HepG2 (cell line): ENCODE measurements at regions not wholly inside any gene's neighbourhood (a gene's known extent, or its start where the extent isn't known, plus 50 kb on each side); places are given as distances from the start of the nearest gene placed in this dataset.

ENCODE experiments used
- ATAC-seq: fragments of 200-7000 bp; cut with Tn5 transposase; 3 replicates; pipeline ENCODE4 v1.9.1; 2020; ENCODE audit warnings: mild to moderate bottlenecking, moderate library complexity
- BruUV-seq: library from RNA; stranded (reverse); fragments of 400-500 nt; replicated peaks from 2 replicates; lab custom pipeline; 2021; lab: Mats Ljungman, UMichigan
- CTCF ChIA-PET: fragments of 300-600 bp; formaldehyde crosslinking; extraction: SDS; loops from one replicate; lab custom pipeline; 2021; ENCODE audit warnings: low total read pairs, inconsistent platforms, low intra/inter-chr PET ratio; lab: Yijun Ruan, JAX
- POLR2A ChIA-PET: fragments of 350-600 bp; sonication (Branson Sonifier 250); formaldehyde crosslinking; loops from one replicate; lab custom pipeline; 2020; ENCODE audit warnings: antibody characterized with exemption, inconsistent platforms; lab: Yijun Ruan, JAX
- DNase-seq: peaks from one replicate; pipeline ENCODE4 v3.0.0-alpha.2; 2015; ENCODE audit warnings: low spot score
- FAIRE-seq: peaks from 3 replicates; lab custom pipeline; 2011; peaks lifted over from hg19 to GRCh38; lab: Jason Lieb, UNC
- H2AFZ ChIP-seq: one replicate; pipeline ENCODE4 v1.6.1; 2011; ENCODE audit warnings: low read length, inconsistent platforms
- H3K27ac ChIP-seq: fragments of 300-600 bp; 3 replicates; pipeline ENCODE4 v1.8.0; 2011; ENCODE audit warnings: mixed run types, mild to moderate bottlenecking, mixed read lengths, low read length, inconsistent platforms; ENCODE audit not compliant: insufficient read depth; ENCODE audit errors: extremely low read length
- H3K27me3 ChIP-seq, 2 experiments: fragments of 200-600 bp in 1 of 2; 2 replicates in 1 of 2; 3 replicates in 1 of 2; pipeline versions ENCODE4 v1.6.0 to v1.8.0; 2011; ENCODE audit warnings: low read length in 2 of 2, mild to moderate bottlenecking in 2 of 2, moderate library complexity in 2 of 2, inconsistent platforms in 1 of 2; ENCODE audit not compliant: insufficient read depth in 2 of 2, control insufficient read depth in 1 of 2
- H3K36me3 ChIP-seq, 2 experiments: fragments of 200-600 bp in 1 of 2; replicated peaks in 1 of 2; 2 replicates in 1 of 2; 3 replicates in 1 of 2; pipeline versions ENCODE4 v1.5.1 to v1.8.0; 2011; ENCODE audit warnings: low read length in 2 of 2, inconsistent platforms in 1 of 2; ENCODE audit not compliant: insufficient read depth in 2 of 2, control insufficient read depth in 1 of 2
- H3K4me1 ChIP-seq: 2 replicates; pipeline ENCODE4 v1.5.1; 2012; ENCODE audit warnings: low read length, inconsistent platforms; ENCODE audit not compliant: insufficient read depth
- H3K4me2 ChIP-seq: 2 replicates; pipeline ENCODE4 v1.6.0; 2011; ENCODE audit warnings: low read depth, low read length, inconsistent platforms
- H3K4me3 ChIP-seq, 3 experiments: fragments of 200-600 bp in 1 of 3; sonication (generic), shearing (Covaris generic) in 1 of 3; replicated peaks in 1 of 3; 2 replicates each; pipeline ENCODE4 v1.5.1; 2011 to 2016; ENCODE audit warnings: low read length in 3 of 3, inconsistent platforms in 2 of 3, low read depth in 2 of 3, mild to moderate bottlenecking in 2 of 3, control low read depth in 1 of 3, mixed read lengths in 1 of 3; ENCODE audit not compliant: insufficient read depth in 1 of 3
- H3K79me2 ChIP-seq: one replicate; pipeline ENCODE4 v1.6.1; 2011; ENCODE audit warnings: low read length, inconsistent platforms; ENCODE audit not compliant: insufficient read depth
- H3K9ac ChIP-seq: 2 replicates; pipeline ENCODE4 v1.6.0; 2011; ENCODE audit warnings: mild to moderate bottlenecking, low read depth, low read length, inconsistent platforms; ENCODE audit not compliant: insufficient read depth
- H3K9me3 ChIP-seq: 2 replicates; pipeline ENCODE4 v1.5.1; 2012; ENCODE audit warnings: mild to moderate bottlenecking, low read length
- H4K20me1 ChIP-seq: 2 replicates; pipeline ENCODE4 v1.6.0; 2011; ENCODE audit warnings: inconsistent platforms, mild to moderate bottlenecking, low read length, moderate library complexity; ENCODE audit not compliant: insufficient read depth
- MED13 ChIP-seq: sonication (generic); formaldehyde crosslinking; IDR thresholded peaks from 2 replicates; pipeline ENCODE4 v1.5.0; 2020; ENCODE audit warnings: missing genetic modification reagents
- NFE2L2 ChIP-seq: fragments of 150-350 bp; IDR thresholded peaks from 2 replicates; pipeline ENCODE4 v1.6.1; 2014; ENCODE audit warnings: low read length
- NFIB ChIP-seq: sonication (generic); formaldehyde crosslinking; IDR thresholded peaks from 2 replicates; pipeline ENCODE4 v1.9.0; 2021; ENCODE audit warnings: missing genetic modification reagents, mild to moderate bottlenecking, borderline replicate concordance
- NR2F2 ChIP-seq: IDR thresholded peaks from 2 replicates; pipeline ENCODE4 v1.6.1; 2012; ENCODE audit warnings: low read depth, inconsistent platforms, borderline replicate concordance
- RORA ChIP-seq: sonication (generic); formaldehyde crosslinking; IDR thresholded peaks from 2 replicates; pipeline ENCODE4 v1.5.0; 2020; ENCODE audit warnings: mild to moderate bottlenecking, missing genetic modification reagents, moderate library complexity
- RXRB ChIP-seq: IDR thresholded peaks from 2 replicates; pipeline ENCODE4 v1.6.1; 2016; ENCODE audit warnings: borderline replicate concordance, missing genetic modification reagents, missing compliant biosample characterization
- SUZ12 ChIP-seq: fragments of 150-350 bp; IDR thresholded peaks from 2 replicates; pipeline ENCODE4 v1.6.1; 2014; ENCODE audit warnings: low read depth, low read length
- TRIM24 ChIP-seq: sonication (generic); formaldehyde crosslinking; IDR thresholded peaks from 2 replicates; pipeline ENCODE4 v1.8.0; 2022; ENCODE audit warnings: mild to moderate bottlenecking, missing genetic modification reagents
- YY1 ChIP-seq: IDR thresholded peaks from 2 replicates; pipeline ENCODE4 v1.6.1; 2011; ENCODE audit warnings: low read length, low read depth, moderate library complexity, mild to moderate bottlenecking; ENCODE audit not compliant: insufficient read depth, insufficient replicate concordance
- ZBTB46 ChIP-seq: sonication (generic); formaldehyde crosslinking; IDR thresholded peaks from 2 replicates; pipeline ENCODE4 v1.4.0; 2020; ENCODE audit warnings: mild to moderate bottlenecking, missing genetic modification reagents, borderline replicate concordance
- ZNF367 ChIP-seq: sonication (generic); formaldehyde crosslinking; IDR thresholded peaks from 2 replicates; pipeline ENCODE4 v1.4.0; 2020; ENCODE audit warnings: missing genetic modification reagents, borderline replicate concordance
- ZNF619 ChIP-seq: sonication (generic); formaldehyde crosslinking; IDR thresholded peaks from 2 replicates; pipeline ENCODE4 v1.4.0; 2020; ENCODE audit warnings: mild to moderate bottlenecking, missing genetic modification reagents
- ZNF773 ChIP-seq: sonication (generic); formaldehyde crosslinking; IDR thresholded peaks from 2 replicates; pipeline ENCODE4 v1.4.0; 2020; ENCODE audit warnings: missing genetic modification reagents, borderline replicate concordance
- ZNF83 ChIP-seq: sonication (generic); formaldehyde crosslinking; IDR thresholded peaks from 2 replicates; pipeline ENCODE4 v1.4.0; 2020; ENCODE audit warnings: missing genetic modification reagents, mild to moderate bottlenecking, borderline replicate concordance
- WGBS: methylation state at CpG from one replicate; pipeline ENCODE4 v1.1.6; 2017; ENCODE audit warnings: low lambda C conversion rate; 5-methylcytosine and 5-hydroxymethylcytosine counted together
- in situ Hi-C: cut with HindIII; loops from 2 replicates; pipeline ENCODE4 v1.10.0; 2017; ENCODE audit warnings: low pct_unique_long_range_greater_than_20kb; ENCODE audit not compliant: extremely low pct_ligation_motif_present
- intact Hi-C: fragments of 100-400 bp; cut with micrococcal nuclease; formaldehyde crosslinking; loops from one replicate; pipeline ENCODE4 v1.10.0; 2022; ENCODE audit not compliant: unreplicated experiment
- TF ChIP-seq, protein P1 (sequence below): sonication (generic); formaldehyde crosslinking; IDR thresholded peaks from 2 replicates; pipeline ENCODE4 v1.8.1; 2023; ENCODE audit warnings: mild to moderate bottlenecking, missing genetic modification reagents

- TF ChIP-seq NR2F2 (no peak), NFE2L2 (no peak), TRIM24 (CRISPR knock-in tag) (no peak), ZNF773 (no peak), ZNF367 (CRISPR knock-in tag) (no peak), ZBTB46 (CRISPR knock-in tag) (no peak)
Observed at GRCh38 chr5:6080436-6080835, 297.9 kb downstream of the MED10 start.

DNA sequence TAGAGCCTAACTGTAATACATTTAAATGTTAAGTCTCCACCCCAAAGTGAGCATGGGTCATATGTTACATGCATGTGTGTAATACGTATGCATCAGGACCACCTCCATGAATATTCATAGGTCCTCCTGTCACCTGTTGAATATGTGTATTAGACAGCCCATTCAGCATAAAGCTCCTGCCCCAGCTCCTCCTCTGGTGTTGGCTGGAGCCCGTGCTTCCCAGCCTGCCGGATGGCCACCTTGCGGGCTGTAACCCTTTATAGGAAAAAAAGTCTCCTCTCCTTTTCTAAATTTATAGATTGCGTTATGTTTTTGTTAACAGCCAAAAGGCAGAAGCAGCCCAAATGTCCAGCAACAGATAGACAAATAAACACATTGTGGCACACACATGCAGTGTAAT is 299.5 kb downstream of the MED10 start:
- H3K27me3 ChIP-seq: no peaks in the 10 kb centered on the region; a peak in 2 of 5 replicates
- TF ChIP-seq ZNF83 (CRISPR knock-in tag) (no peak), ZNF619 (CRISPR knock-in tag) (no peak), MED13 (CRISPR knock-in tag) (no peak), NFIB (CRISPR knock-in tag) (no peak), YY1 (no peak), RXRB (CRISPR knock-in tag) (no peak), SUZ12 (no peak), RORA (no peak)
- TF ChIP-seq, protein P1, sequence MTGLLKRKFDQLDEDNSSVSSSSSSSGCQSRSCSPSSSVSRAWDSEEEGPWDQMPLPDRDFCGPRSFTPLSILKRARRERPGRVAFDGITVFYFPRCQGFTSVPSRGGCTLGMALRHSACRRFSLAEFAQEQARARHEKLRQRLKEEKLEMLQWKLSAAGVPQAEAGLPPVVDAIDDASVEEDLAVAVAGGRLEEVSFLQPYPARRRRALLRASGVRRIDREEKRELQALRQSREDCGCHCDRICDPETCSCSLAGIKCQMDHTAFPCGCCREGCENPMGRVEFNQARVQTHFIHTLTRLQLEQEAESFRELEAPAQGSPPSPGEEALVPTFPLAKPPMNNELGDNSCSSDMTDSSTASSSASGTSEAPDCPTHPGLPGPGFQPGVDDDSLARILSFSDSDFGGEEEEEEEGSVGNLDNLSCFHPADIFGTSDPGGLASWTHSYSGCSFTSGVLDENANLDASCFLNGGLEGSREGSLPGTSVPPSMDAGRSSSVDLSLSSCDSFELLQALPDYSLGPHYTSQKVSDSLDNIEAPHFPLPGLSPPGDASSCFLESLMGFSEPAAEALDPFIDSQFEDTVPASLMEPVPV (CRISPR knock-in tag): no peak
- no peaks in the 10 kb centered on the region for H3K4me1 ChIP-seq
- BruUV-seq: no TSS peak
- no peaks in the 10 kb centered on the region for H4K20me1 ChIP-seq
- in situ Hi-C loops (no loop called here), intact Hi-C loops (no loop called here)
- H3K4me2 ChIP-seq: no peak overlapping the region
- no peaks in the 10 kb centered on the region for H3K9me3 ChIP-seq
- DNase-seq: no peak
- H2AFZ ChIP-seq: no peak overlapping the region
- H3K4me3 ChIP-seq: no peak overlapping the region
- no peaks in the 10 kb centered on the region for H3K79me2 ChIP-seq
- ChIA-PET POLR2A (no interaction called here), CTCF (no interaction called here)
- H3K9ac ChIP-seq: no peak overlapping the region
- no peaks in the 10 kb centered on the region for H3K36me3 ChIP-seq
- no peak overlapping the region for H3K27ac ChIP-seq
- ATAC-seq: no peak
- FAIRE-seq: no peak
- WGBS: 19% methylated on average over 5 of the region's 5 CpGs

More at GRCh38 chr5:6080436-6080835, 297.9 kb downstream of the MED10 start:
- no peak for DNase-seq
- H3K4me3 ChIP-seq: no peak overlapping the region
- no peak overlapping the region for H3K4me2 ChIP-seq
- in situ Hi-C loops (no loop called here), intact Hi-C loops (no loop called here)
- H3K27ac ChIP-seq: no peak overlapping the region
- CTCF ChIA-PET: no interaction called here
- POLR2A ChIA-PET: no interaction called here
- H3K9ac ChIP-seq: no peak overlapping the region
- H3K4me1 ChIP-seq: no peaks in the 10 kb centered on the region
- no peaks in the 10 kb centered on the region for H4K20me1 ChIP-seq
- 30% methylated on average over 5 of the region's 7 CpGs for WGBS
- H3K9me3 ChIP-seq: no peaks in the 10 kb centered on the region
- no peak overlapping the region for H2AFZ ChIP-seq
- FAIRE-seq: no peak
- H3K27me3 ChIP-seq: no peaks in the 10 kb centered on the region; a peak in 2 of 5 replicates
- no TSS peak for BruUV-seq
- no peak for ATAC-seq
- H3K79me2 ChIP-seq: no peaks in the 10 kb centered on the region
- H3K36me3 ChIP-seq: no peaks in the 10 kb centered on the region
